ENCODE measurements at regions not wholly inside any gene's neighbourhood (a gene's known extent, or its start where the extent isn't known, plus 50 kb on each side); places are given as distances from the start of the nearest gene placed in this dataset.

GRCh38 chr14:82445810-82446570 is 912.3 kb upstream of the SEL1L start:
- Histone ChIP-seq H4K20me1 (ENCODE audit: insufficient read depth, low read depth, low read length) (no peaks in the 10 kb centered on the region), H3K36me3 (ENCODE audit: insufficient read depth, low read length) (no peaks in the 10 kb centered on the region), H3K4me3 (ENCODE audit: low read length) (no peak overlapping the region), H3K9me2 (replicated peaks; ENCODE audit: insufficient read depth, low read length) (no peaks in the 10 kb centered on the region), H2AFZ (ENCODE audit: low read length) (no peak overlapping the region), H3K9me3 (ENCODE audit: low read length) (peaks cover 68% of the 10 kb centered on the region), H3K4me2 (ENCODE audit: low read depth, low read length, poor library complexity, severe bottlenecking) (no peak overlapping the region), H3K27me3 (ENCODE audit: low read length) (no peaks in the 10 kb centered on the region), H3K27ac (ENCODE audit: low read length) (no peak overlapping the region), H3K9ac (ENCODE audit: low read length) (no peak overlapping the region), H3K79me2 (ENCODE audit: low read length) (no peaks in the 10 kb centered on the region), H3K4me1 (ENCODE audit: low read length) (no peaks in the 10 kb centered on the region)
- DNase-seq = no peak

GRCh38 chr14:82447586-82447985 is 913.9 kb upstream of the SEL1L start:
- Histone ChIP-seq H3K4me1 (ENCODE audit: low read length) (no peaks in the 10 kb centered on the region), H4K20me1 (ENCODE audit: insufficient read depth, low read depth, low read length) (no peaks in the 10 kb centered on the region), H3K36me3 (ENCODE audit: insufficient read depth, low read length) (no peaks in the 10 kb centered on the region), H3K9me3 (ENCODE audit: low read length) (peaks cover 66% of the 10 kb centered on the region), H3K4me3 (ENCODE audit: low read length) (no peak overlapping the region), H3K9ac (ENCODE audit: low read length) (no peak overlapping the region), H3K4me2 (ENCODE audit: low read depth, low read length, poor library complexity, severe bottlenecking) (no peak overlapping the region), H3K9me2 (replicated peaks; ENCODE audit: insufficient read depth, low read length) (no peaks in the 10 kb centered on the region), H3K79me2 (ENCODE audit: low read length) (no peaks in the 10 kb centered on the region), H2AFZ (ENCODE audit: low read length) (no peak overlapping the region), H3K27me3 (ENCODE audit: low read length) (no peaks in the 10 kb centered on the region), H3K27ac (ENCODE audit: low read length) (no peak overlapping the region)
- DNase-seq = no peak

- Histone ChIP-seq H3K4me3 (ENCODE audit: low read length) (no peak overlapping the region), H3K9me3 (ENCODE audit: low read length) (peaks cover 71% of the 10 kb centered on the region), H3K9ac (ENCODE audit: low read length) (no peak overlapping the region), H3K27me3 (ENCODE audit: low read length) (no peaks in the 10 kb centered on the region), H4K20me1 (ENCODE audit: insufficient read depth, low read depth, low read length) (no peaks in the 10 kb centered on the region), H3K36me3 (ENCODE audit: insufficient read depth, low read length) (no peaks in the 10 kb centered on the region), H3K4me2 (ENCODE audit: low read depth, low read length, poor library complexity, severe bottlenecking) (no peak overlapping the region), H3K9me2 (replicated peaks; ENCODE audit: insufficient read depth, low read length) (no peaks in the 10 kb centered on the region), H3K4me1 (ENCODE audit: low read length) (no peaks in the 10 kb centered on the region), H3K27ac (ENCODE audit: low read length) (no peak overlapping the region), H2AFZ (ENCODE audit: low read length) (no peak overlapping the region), H3K79me2 (ENCODE audit: low read length) (no peaks in the 10 kb centered on the region)
- no peak for DNase-seq
Measured at GRCh38 chr14:82449926-82450468, 916.3 kb upstream of the SEL1L start.

GRCh38 chr14:82451675-82452074 is 918.0 kb upstream of the SEL1L start:
- Histone ChIP-seq H3K4me3 (ENCODE audit: low read length) (no peak overlapping the region), H3K27me3 (ENCODE audit: low read length) (no peaks in the 10 kb centered on the region), H3K9me3 (ENCODE audit: low read length) (peaks cover 73% of the 10 kb centered on the region), H3K9me2 (replicated peaks; ENCODE audit: insufficient read depth, low read length) (no peaks in the 10 kb centered on the region), H2AFZ (ENCODE audit: low read length) (no peak overlapping the region), H3K4me2 (ENCODE audit: low read depth, low read length, poor library complexity, severe bottlenecking) (no peak overlapping the region), H3K4me1 (ENCODE audit: low read length) (no peaks in the 10 kb centered on the region), H4K20me1 (ENCODE audit: insufficient read depth, low read depth, low read length) (no peaks in the 10 kb centered on the region), H3K27ac (ENCODE audit: low read length) (no peak overlapping the region), H3K9ac (ENCODE audit: low read length) (no peak overlapping the region), H3K36me3 (ENCODE audit: insufficient read depth, low read length) (no peaks in the 10 kb centered on the region), H3K79me2 (ENCODE audit: low read length) (no peaks in the 10 kb centered on the region)
- DNase-seq = no peak

GRCh38 chr14:82482345-82482744 is 948.7 kb upstream of the SEL1L start:
- Histone ChIP-seq H3K27me3 (ENCODE audit: low read length) (no peaks in the 10 kb centered on the region), H2AFZ (ENCODE audit: low read length) (no peak overlapping the region), H3K79me2 (ENCODE audit: low read length) (no peaks in the 10 kb centered on the region), H3K9ac (ENCODE audit: low read length) (no peak overlapping the region), H3K36me3 (ENCODE audit: insufficient read depth, low read length) (no peaks in the 10 kb centered on the region), H4K20me1 (ENCODE audit: insufficient read depth, low read depth, low read length) (no peaks in the 10 kb centered on the region), H3K27ac (ENCODE audit: low read length) (no peak overlapping the region), H3K4me2 (ENCODE audit: low read depth, low read length, poor library complexity, severe bottlenecking) (no peak overlapping the region), H3K9me2 (replicated peaks; ENCODE audit: insufficient read depth, low read length) (no peaks in the 10 kb centered on the region), H3K4me3 (ENCODE audit: low read length) (no peak overlapping the region), H3K4me1 (ENCODE audit: low read length) (no peaks in the 10 kb centered on the region), H3K9me3 (ENCODE audit: low read length) (peaks cover 35% of the 10 kb centered on the region)
- no peak for DNase-seq

- no peaks in the 10 kb centered on the region for H3K4me1 ChIP-seq (ENCODE audit: low read length)
- no peak overlapping the region for H3K4me2 ChIP-seq (ENCODE audit: low read depth, low read length, poor library complexity, severe bottlenecking)
- H3K27ac ChIP-seq (ENCODE audit: low read length) = no peak overlapping the region
- H3K9me3 ChIP-seq (ENCODE audit: low read length) = peaks cover 43% of the 10 kb centered on the region
- no peak overlapping the region for H3K4me3 ChIP-seq (ENCODE audit: low read length)
- DNase-seq = no peak
- H2AFZ ChIP-seq (ENCODE audit: low read length) = no peak overlapping the region
- H3K79me2 ChIP-seq (ENCODE audit: low read length) = no peaks in the 10 kb centered on the region
- H3K36me3 ChIP-seq (ENCODE audit: insufficient read depth, low read length) = no peaks in the 10 kb centered on the region
- no peaks in the 10 kb centered on the region for H3K27me3 ChIP-seq (ENCODE audit: low read length)
- no peaks in the 10 kb centered on the region for H4K20me1 ChIP-seq (ENCODE audit: insufficient read depth, low read depth, low read length)
- H3K9ac ChIP-seq (ENCODE audit: low read length) = no peak overlapping the region
- H3K9me2 ChIP-seq (replicated peaks; ENCODE audit: insufficient read depth, low read length) = no peaks in the 10 kb centered on the region
Measured at GRCh38 chr14:82488473-82488872, 954.8 kb upstream of the SEL1L start.

GRCh38 chr14:82490397-82490796 is 956.7 kb upstream of the SEL1L start:
- no peak overlapping the region for H2AFZ ChIP-seq (ENCODE audit: low read length)
- no peak overlapping the region for H3K27ac ChIP-seq (ENCODE audit: low read length)
- no peaks in the 10 kb centered on the region for H3K9me2 ChIP-seq (replicated peaks; ENCODE audit: insufficient read depth, low read length)
- H3K9ac ChIP-seq (ENCODE audit: low read length) = no peak overlapping the region
- H3K4me2 ChIP-seq (ENCODE audit: low read depth, low read length, poor library complexity, severe bottlenecking) = no peak overlapping the region
- no peak overlapping the region; the same call in 1 of the 2 replicates for H3K4me3 ChIP-seq (ENCODE audit: low read length)
- no peaks in the 10 kb centered on the region for H4K20me1 ChIP-seq (ENCODE audit: insufficient read depth, low read depth, low read length)
- H3K27me3 ChIP-seq (ENCODE audit: low read length) = no peaks in the 10 kb centered on the region
- peaks cover 47% of the 10 kb centered on the region for H3K9me3 ChIP-seq (ENCODE audit: low read length)
- no peak for DNase-seq
- no peaks in the 10 kb centered on the region for H3K4me1 ChIP-seq (ENCODE audit: low read length)
- no peaks in the 10 kb centered on the region for H3K36me3 ChIP-seq (ENCODE audit: insufficient read depth, low read length)
- H3K79me2 ChIP-seq (ENCODE audit: low read length) = no peaks in the 10 kb centered on the region

GRCh38 chr14:82492157-82492556 is 958.5 kb upstream of the SEL1L start:
- Histone ChIP-seq H3K9me3 (ENCODE audit: low read length) (peaks cover 58% of the 10 kb centered on the region), H3K4me3 (ENCODE audit: low read length) (peak overlapping the region; percentile 20; the same call in 1 of the 2 replicates), H3K27me3 (ENCODE audit: low read length) (no peaks in the 10 kb centered on the region), H3K9ac (ENCODE audit: low read length) (no peak overlapping the region), H2AFZ (ENCODE audit: low read length) (no peak overlapping the region), H3K36me3 (ENCODE audit: insufficient read depth, low read length) (no peaks in the 10 kb centered on the region), H3K4me2 (ENCODE audit: low read depth, low read length, poor library complexity, severe bottlenecking) (no peak overlapping the region), H3K4me1 (ENCODE audit: low read length) (no peaks in the 10 kb centered on the region), H4K20me1 (ENCODE audit: insufficient read depth, low read depth, low read length) (no peaks in the 10 kb centered on the region), H3K27ac (ENCODE audit: low read length) (no peak overlapping the region), H3K79me2 (ENCODE audit: low read length) (no peaks in the 10 kb centered on the region), H3K9me2 (replicated peaks; ENCODE audit: insufficient read depth, low read length) (no peaks in the 10 kb centered on the region)
- DNase-seq = no peak
